Subcutaneous abdominal adipose tissue (tissue), 5 donors: ENCODE measurements at regions not wholly inside any gene's neighbourhood (a gene's known extent, or its start where the extent isn't known, plus 50 kb on each side); places are given as distances from the start of the nearest gene placed in this dataset.

Experiments used
- H3K27ac ChIP-seq: one replicate; pipeline ENCODE4 v1.7.0; 2013; ENCODE audit warnings: low read depth, mild to moderate bottlenecking, inconsistent platforms, low read length, moderate library complexity
- H3K27me3 ChIP-seq, 5 donors: one replicate each; pipeline ENCODE4 v1.7.0; 2013; ENCODE audit warnings: low read length in 5 of 5, inconsistent platforms in 1 of 5; ENCODE audit not compliant: control insufficient read depth in 5 of 5, insufficient read depth in 4 of 5
- H3K36me3 ChIP-seq, 5 donors: one replicate each; pipeline ENCODE4 v1.7.0; 2013; ENCODE audit warnings: low read length in 5 of 5; ENCODE audit not compliant: control insufficient read depth in 5 of 5, insufficient read depth in 5 of 5
- H3K4me1 ChIP-seq, 5 donors: one replicate each; pipeline ENCODE4 v1.7.0; 2013; ENCODE audit warnings: low read length in 5 of 5, mild to moderate bottlenecking in 3 of 5, moderate library complexity in 1 of 5; ENCODE audit not compliant: control insufficient read depth in 5 of 5, insufficient read depth in 5 of 5
- H3K4me3 ChIP-seq, 5 donors: one replicate each; pipeline ENCODE4 v1.7.0; 2013; ENCODE audit warnings: low read length in 5 of 5, low read depth in 1 of 5
- H3K9ac ChIP-seq, 5 donors: one replicate each; pipeline ENCODE4 v1.7.0; 2013; ENCODE audit warnings: low read length in 5 of 5, mild to moderate bottlenecking in 4 of 5, moderate library complexity in 3 of 5
- H3K9me3 ChIP-seq, 5 donors: one replicate each; pipeline ENCODE4 v1.7.0; 2013; ENCODE audit warnings: low read length in 5 of 5; ENCODE audit not compliant: control insufficient read depth in 5 of 5
- donor health status: healthy.
- donor health status: healthy.
- donor health status: healthy.
- donor health status: healthy.
- donor health status: healthy.

DNA sequence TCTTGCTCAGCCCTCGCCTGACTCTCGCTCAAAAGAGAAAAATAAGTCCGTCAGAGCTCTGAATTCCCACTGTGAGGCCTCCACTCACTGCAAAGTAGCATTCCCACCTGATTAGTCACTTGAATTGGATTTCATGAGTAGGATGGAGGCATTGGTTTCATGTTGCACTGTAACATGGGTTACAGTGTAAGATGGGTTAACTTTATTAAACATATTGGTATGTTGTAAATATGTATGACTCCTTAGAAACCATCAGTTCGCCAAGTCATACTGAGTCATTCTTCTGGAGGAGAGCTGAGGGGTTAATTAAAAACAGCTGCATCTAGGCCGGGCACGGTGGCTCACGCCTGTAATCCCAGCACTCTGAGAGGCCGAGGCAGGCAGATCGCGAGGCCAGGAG lies 93.8 kb upstream of the BNC2 start:
- H3K36me3 ChIP-seq = no peaks in the 10 kb centered on the region
- H3K27me3 ChIP-seq = no peaks in the 10 kb centered on the region
- no peak overlapping the region for H3K27ac ChIP-seq
- peaks cover 0 to 8% (median 4%) of the 10 kb centered on the region in 5 donors for H3K9me3 ChIP-seq
- H3K4me3 ChIP-seq = no peak overlapping the region
- H3K4me1 ChIP-seq = no peaks in the 10 kb centered on the region
- no peak overlapping the region for H3K9ac ChIP-seq

DNA sequence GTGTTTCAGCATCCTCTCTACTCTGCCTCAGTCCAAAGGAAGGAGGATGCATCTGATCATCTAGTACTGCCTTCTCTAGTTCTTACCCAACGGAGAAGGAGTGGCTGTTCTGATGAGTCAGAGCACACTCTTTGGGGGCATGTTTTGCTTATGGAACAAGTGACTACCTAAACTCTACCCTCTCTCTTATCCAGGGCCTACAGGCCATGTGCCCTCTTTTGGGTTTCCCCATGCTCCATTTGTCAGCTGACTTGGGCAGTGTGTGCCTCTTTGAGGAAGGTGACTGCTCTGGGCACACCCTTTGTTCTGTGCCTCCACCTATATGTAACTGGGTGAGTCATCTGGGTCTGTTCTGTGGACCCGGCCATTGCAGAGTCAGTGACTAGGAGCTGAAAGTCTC lies 89.6 kb upstream of the BNC2 start:
- Histone ChIP-seq H3K27ac (no peak overlapping the region), H3K4me3 (no peak overlapping the region)

DNA sequence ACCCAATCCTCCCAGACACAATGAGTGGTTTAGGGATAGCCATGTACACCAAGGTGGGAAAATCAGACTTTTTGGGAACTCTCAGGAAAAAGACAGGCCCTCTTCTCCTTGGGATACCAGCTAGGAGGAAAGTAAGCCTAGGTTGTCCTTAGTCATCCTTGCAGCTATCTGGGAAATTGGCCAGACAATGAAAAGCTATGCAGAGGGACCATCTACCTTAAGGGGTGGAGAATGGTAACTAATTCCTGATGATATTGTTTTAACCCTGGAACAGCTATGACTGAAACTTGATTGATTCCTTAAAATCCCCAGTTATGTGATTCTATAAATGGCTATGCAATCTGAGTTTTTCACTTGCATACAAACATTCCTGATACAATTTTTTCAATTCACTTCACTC lies 88.9 kb upstream of the BNC2 start:
- no peak overlapping the region for H3K4me3 ChIP-seq
- H3K4me1 ChIP-seq = no peaks in the 10 kb centered on the region
- H3K9me3 ChIP-seq = peaks cover 0 to 8% (median 4%) of the 10 kb centered on the region in 5 donors
- no peak overlapping the region for H3K9ac ChIP-seq
- H3K27me3 ChIP-seq = no peaks in the 10 kb centered on the region
- no peak overlapping the region for H3K27ac ChIP-seq
- H3K36me3 ChIP-seq = no peaks in the 10 kb centered on the region

More for the DNA sequence above, 89.6 kb upstream of the BNC2 start:
- H3K4me1 ChIP-seq = no peaks in the 10 kb centered on the region
- H3K9ac ChIP-seq = no peak overlapping the region
- H3K27me3 ChIP-seq = no peaks in the 10 kb centered on the region
- no peaks in the 10 kb centered on the region for H3K36me3 ChIP-seq
- H3K9me3 ChIP-seq = peaks cover 0 to 8% (median 4%) of the 10 kb centered on the region in 5 donors

DNA sequence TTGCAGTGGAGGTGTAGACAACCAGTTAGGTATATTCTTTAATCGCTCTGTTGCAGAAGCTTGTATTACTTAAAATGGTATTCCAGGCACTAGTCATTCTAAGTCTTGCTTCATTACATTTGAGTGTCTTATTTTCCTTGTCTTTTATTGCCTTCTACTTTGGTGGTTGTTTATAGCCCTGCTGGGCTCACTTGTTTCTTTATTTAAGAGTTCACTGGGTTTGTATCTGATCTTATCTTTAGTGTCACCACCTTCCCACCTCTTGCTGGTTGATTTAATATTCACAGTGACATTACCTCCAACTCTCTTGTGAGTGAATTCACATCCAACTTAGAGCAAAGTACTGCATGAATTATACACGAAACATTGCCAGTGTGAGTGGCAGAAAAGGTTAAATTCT lies 83.6 kb upstream of the BNC2 start:
- H3K9ac ChIP-seq = no peak overlapping the region
- no peak overlapping the region for H3K4me3 ChIP-seq
- no peaks in the 10 kb centered on the region for H3K4me1 ChIP-seq
- no peaks in the 10 kb centered on the region for H3K36me3 ChIP-seq
- H3K27ac ChIP-seq = no peak overlapping the region
- no peaks in the 10 kb centered on the region for H3K9me3 ChIP-seq
- no peaks in the 10 kb centered on the region for H3K27me3 ChIP-seq

DNA sequence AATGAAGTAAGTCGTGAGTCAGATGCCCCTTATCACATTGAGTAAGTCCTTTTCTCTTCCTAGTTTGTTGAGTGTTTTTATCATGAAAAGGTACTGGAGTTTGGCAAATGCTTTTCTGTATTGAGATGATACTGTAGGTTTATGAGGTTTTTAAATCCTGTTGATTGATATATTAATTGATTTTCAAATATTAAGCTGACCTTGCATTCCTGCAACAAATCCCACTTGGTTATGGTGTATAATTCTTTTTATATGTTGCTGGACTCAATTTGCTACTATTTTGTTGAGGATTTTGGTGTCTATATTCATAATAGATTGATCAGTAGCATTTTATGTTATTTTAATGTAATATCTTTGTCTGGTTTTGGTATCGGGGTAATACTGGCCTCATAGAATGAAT lies 81.0 kb upstream of the BNC2 start:
- Histone ChIP-seq H3K27ac (no peak overlapping the region), H3K9ac (no peak overlapping the region), H3K4me1 (no peaks in the 10 kb centered on the region), H3K9me3 (no peaks in the 10 kb centered on the region), H3K27me3 (no peaks in the 10 kb centered on the region), H3K36me3 (no peaks in the 10 kb centered on the region), H3K4me3 (no peak overlapping the region)

DNA sequence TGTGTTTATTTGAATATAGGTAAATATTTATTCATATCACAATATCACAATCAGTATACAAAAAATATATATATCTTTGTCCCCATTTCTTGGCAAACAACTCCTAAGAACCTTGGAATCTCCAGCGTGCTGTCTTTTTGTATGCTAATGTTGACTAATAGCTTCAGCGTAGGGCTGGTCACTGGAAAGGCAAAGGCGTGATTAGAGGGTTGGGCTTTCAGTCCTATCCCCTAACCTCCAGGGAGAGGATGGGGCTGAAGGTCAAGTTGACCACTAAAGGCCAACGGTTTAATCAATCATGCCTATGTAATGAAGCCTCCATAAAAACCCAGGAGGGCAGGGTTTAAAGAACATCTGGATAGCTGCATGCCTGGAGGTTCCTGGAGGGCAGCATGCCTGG lies 79.6 kb upstream of the BNC2 start:
- no peaks in the 10 kb centered on the region for H3K27me3 ChIP-seq
- no peak overlapping the region for H3K4me3 ChIP-seq
- H3K9ac ChIP-seq = no peak overlapping the region
- no peaks in the 10 kb centered on the region for H3K9me3 ChIP-seq
- no peak overlapping the region for H3K27ac ChIP-seq
- no peaks in the 10 kb centered on the region for H3K36me3 ChIP-seq
- H3K4me1 ChIP-seq = no peaks in the 10 kb centered on the region

DNA sequence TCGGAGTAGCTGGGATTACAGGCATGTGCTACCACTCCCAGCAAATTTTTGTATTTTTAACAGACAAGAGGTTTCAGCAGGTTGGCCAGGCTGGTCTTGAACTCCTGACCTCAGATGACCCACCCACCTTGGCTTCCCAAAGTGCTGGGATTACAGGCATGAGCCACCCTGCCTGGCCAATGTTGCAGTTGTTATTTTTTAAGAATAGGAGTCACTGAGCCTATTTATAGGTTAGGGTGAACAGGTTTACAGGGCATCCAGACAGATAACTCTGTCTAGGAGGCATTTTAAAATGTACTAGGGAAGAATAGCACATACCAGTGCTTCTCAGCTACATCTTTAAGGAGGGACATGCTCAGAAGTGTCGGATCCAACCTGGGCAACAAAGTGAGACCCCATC lies 60.1 kb upstream of the BNC2 start:
- Histone ChIP-seq H3K4me1 (no peaks in the 10 kb centered on the region), H3K9ac (no peak overlapping the region), H3K36me3 (no peaks in the 10 kb centered on the region), H3K9me3 (no peaks in the 10 kb centered on the region), H3K27me3 (no peaks in the 10 kb centered on the region), H3K4me3 (no peak overlapping the region), H3K27ac (no peak overlapping the region)

DNA sequence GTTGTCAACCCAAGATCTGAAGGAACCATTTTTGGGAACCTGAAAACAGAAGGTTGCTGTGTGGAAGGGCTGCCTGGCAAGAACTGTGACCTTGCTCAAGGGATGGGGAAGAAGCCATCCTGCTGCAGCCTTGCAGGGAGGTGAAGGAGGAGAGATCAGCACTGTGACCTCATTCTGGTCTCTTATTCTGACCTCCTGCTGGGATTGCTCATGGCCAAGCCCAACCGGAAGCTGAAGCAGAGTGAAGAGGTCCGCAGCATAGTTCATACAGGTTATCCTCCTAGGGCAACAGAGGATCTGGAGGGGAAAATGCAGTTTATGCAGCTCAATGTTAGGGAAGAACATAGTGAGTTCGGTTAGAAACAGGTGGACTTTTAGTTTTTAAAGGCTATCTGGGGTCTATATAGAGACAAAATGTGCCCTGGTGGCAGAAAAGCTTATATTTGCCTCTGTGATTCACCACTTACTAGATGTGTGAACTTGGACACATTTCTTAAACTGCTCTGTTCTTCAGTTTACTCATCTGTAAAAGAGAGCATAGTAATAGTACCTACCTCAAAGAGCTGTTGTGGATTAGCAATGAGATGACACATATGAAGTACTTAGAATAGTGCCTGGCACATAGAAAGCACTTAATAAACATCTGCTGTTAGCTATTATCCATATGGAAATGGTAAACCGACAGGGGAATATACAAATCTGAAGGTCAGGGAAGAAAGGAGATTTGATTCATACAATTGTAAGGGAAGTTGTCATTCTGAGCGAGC lies 57.9 kb upstream of the BNC2 start:
- no peak overlapping the region for H3K27ac ChIP-seq
- no peaks in the 10 kb centered on the region for H3K36me3 ChIP-seq
- no peaks in the 10 kb centered on the region for H3K4me1 ChIP-seq

DNA sequence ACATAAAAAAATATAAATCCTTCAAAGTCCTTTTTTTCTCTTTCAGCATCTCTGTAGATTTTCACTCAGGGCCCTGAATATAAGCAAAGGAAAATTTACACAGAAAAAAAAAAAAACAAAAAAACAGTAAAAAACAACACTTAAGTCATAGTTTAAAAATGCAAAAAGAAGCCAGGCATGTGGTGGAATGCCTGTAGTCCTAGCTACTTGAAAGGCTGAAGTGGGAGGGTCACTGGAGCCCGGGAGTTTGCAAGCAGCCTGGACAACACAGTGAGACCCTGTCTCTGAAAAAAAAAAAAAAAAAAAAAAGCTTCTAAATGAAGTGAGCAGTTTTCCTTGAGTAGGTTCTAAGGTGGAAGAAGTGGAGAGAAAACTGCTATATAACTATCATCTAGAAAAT lies 55.0 kb upstream of the BNC2 start:
- H3K36me3 ChIP-seq = no peaks in the 10 kb centered on the region
- no peak overlapping the region for H3K27ac ChIP-seq
- no peaks in the 10 kb centered on the region for H3K9me3 ChIP-seq
- H3K4me1 ChIP-seq = no peaks in the 10 kb centered on the region
- no peak overlapping the region for H3K4me3 ChIP-seq
- H3K9ac ChIP-seq = no peak overlapping the region
- H3K27me3 ChIP-seq = no peaks in the 10 kb centered on the region

More for the DNA sequence above, 57.9 kb upstream of the BNC2 start:
- no peaks in the 10 kb centered on the region for H3K27me3 ChIP-seq
- no peak overlapping the region for H3K4me3 ChIP-seq
- no peak overlapping the region for H3K9ac ChIP-seq
- H3K9me3 ChIP-seq = no peaks in the 10 kb centered on the region

DNA sequence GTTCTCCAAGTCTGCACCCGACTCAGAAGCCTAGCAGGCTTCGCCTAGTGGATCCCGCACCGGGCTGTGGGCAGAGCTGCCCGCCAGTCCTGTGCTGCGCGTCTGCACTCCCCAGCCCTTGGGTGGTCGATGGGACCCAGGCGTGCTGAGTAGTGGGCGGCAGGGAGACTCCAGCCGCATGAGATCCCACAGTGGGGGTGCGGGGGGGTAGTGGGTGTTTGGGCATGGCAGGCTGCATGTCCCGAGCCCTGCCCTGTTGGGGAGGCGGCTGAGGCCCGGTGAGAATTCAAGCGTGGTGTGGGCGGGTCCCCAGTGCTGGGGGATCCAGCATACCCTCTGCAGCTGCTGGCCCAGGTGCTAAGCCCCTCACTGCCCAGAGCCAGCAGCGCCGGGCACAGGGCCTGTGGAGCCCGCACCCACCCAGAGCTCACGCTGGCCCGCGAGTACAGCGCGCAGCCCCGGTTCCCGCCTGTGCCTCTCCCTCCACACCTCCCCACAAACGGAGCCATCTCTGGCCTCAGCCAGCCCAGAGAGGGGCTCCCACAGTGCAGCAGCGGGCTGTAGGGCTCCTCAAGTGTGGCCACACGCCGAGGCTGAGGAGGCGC lies 53.9 kb upstream of the BNC2 start:
- no peak overlapping the region for H3K27ac ChIP-seq
- no peak overlapping the region for H3K9ac ChIP-seq
- H3K4me1 ChIP-seq = no peaks in the 10 kb centered on the region
- H3K4me3 ChIP-seq = no peak overlapping the region
- no peaks in the 10 kb centered on the region for H3K9me3 ChIP-seq
- H3K27me3 ChIP-seq = no peaks in the 10 kb centered on the region
- no peaks in the 10 kb centered on the region for H3K36me3 ChIP-seq
